ENCODE measurements at regions not wholly inside any gene's neighbourhood (a gene's known extent, or its start where the extent isn't known, plus 50 kb on each side); places are given as distances from the start of the nearest gene placed in this dataset.

DNA sequence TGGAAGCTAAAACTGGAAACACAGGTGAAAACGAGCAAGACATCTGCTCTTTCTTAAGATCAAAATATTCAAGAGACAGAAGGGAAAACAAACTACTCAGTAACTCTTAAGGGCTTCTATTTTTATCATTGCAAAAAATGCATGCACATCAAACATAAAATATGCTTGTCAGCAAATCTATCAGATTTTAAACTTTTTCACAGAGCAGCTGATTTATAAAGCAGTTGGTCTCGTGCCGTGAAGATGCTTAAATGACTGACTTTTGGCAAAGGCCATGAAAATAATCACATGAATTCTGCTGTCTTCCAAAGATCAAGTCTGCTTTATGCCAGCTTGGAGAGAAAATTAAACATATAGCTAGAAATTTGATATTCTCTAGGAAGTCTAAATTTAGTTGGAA, 482.1 kb upstream of the HS3ST1 start:
- DNase-seq (ENCODE audit: low spot score) = no peak

DNA sequence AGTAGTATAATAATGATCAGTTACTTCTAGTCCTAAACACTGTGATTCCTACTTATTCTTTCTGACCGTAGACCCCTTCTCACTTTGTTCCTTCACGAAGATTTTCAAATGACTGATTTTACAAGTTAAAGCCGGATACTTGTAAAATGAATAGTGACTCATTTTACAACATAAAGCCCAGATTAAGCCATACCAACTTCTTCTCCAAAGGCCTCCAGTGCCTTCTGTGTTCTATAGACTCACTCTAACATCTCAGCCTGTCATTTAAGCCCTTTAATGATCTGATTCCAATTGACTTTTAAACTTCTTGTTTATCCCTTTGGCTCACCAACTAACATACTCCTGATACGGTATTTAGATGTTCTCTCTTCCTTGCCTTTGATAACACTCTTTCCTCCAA, 480.0 kb upstream of the HS3ST1 start:
- DNase-seq (ENCODE audit: low spot score) = no peak

DNA sequence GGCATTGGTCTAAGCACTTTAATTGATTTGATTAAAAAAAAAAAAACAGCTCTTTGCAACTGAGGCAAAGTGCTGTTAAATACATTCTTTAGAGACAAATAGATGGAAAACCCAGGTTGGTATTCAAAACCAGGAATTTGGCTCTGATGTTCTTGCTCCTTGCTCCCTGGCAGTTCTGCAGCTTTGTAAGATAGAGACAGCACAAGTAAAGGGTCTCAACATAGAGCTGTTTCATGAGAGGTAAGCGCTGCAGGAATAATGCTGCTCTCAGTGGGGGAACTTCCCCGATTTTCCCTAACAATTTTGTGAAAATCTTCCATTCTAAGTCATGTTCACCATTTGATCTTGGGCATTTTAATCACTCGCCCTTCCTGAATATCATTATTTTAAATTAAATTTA, 479.5 kb upstream of the HS3ST1 start:
- DNase-seq (ENCODE audit: low spot score) = no peak

DNA sequence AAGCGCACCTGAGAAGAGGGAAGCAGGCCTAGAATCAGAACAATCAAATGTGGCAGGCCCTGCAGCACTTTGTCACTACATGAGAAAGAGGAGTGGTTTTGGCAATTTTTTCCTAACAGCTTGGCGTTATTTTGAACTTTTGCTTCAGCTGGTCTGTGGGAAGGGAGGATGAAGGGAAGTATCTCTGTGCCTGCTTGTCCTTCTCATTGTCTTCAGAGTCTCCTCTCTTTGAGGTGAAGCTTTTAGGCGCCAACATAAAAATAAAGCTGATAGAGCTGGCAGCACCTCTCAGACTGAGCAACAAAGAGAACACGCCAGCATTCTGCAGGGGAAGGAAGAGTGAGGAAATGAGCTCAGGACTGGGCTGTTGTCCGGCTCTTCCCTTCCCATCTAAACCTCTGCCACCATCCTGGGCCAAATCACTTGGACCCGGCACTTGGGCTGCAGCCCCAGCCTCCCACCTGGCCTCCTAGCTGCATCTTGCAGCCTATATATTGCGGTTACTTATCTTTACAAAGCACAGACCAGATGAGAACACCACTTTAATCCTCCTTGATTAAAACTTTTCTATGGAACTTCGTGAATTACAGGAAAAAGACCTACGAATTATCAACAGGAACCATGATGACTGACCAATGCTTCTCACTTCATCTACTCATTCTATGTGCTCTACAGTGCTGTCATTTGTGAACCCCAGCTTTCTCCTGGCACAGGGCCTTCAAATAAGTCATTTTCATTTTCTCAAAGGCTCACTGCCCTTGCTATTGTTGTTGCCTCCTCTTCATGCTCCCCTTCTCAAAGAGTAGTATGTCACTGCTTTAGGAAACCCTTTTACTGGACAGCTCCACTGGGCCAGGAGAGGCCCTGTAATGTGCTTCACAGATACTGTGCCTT, 476.4 kb upstream of the HS3ST1 start:
- no peak for DNase-seq (ENCODE audit: low spot score)

DNA sequence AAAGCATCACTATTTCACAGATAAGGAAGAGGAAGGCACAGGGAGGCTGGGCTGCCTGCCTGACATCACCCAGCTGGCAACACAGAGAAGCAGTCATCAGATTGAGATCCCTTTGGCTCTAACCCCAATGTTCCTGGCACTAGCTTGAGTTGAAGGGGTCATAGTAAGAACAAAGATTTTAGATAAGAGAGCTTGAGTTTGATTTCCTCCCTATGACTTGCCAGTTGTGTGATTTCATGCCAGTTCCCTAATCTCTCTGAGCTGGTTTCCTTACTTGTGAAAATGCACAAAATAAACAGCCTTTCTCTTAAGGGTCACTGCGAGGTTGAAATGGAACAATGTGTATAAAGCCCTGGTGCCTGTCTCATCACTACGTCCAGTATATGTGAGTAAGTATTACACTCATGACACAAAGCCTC, 475.4 kb upstream of the HS3ST1 start:
- no peak for DNase-seq (ENCODE audit: low spot score)

DNA sequence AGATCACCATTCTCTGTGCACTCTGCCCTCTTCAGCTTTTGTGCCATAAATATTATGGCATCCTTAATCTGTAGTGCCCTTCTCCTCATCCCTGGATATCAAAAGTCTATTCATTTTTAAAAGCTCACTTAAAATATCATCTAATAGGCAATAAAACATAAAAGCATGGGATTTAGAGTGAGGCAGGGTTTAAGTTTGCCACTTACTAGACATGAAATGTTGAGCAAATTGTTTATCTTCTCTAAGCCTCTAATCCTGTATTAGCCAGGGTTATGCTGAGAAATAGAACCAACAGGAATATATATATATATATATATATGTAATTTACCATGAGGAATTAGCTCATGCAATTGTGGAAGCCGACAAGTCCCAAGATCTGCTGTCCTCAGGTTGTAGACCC, 472.4 kb upstream of the HS3ST1 start:
- DNase-seq (ENCODE audit: low spot score) = no peak

DNA sequence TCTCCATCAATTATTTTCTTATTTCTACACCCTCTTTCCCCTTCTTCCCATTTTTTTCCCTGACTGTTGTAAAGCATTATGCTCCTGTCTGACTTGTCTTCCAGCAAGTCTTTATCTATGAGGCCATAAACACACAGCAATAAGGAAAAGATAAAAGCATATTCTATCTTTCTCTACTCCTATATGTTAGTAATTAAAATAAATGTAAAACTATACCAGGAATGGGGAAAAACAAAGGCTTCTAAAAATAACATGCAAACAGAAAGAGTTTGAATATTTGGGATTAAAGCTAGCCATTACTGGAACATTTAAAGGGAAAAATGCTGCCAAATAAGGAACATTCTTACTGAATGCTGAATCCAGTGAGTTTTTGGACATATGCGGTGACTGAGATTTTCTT, 471.7 kb upstream of the HS3ST1 start:
- no peak for DNase-seq (ENCODE audit: low spot score)

DNA sequence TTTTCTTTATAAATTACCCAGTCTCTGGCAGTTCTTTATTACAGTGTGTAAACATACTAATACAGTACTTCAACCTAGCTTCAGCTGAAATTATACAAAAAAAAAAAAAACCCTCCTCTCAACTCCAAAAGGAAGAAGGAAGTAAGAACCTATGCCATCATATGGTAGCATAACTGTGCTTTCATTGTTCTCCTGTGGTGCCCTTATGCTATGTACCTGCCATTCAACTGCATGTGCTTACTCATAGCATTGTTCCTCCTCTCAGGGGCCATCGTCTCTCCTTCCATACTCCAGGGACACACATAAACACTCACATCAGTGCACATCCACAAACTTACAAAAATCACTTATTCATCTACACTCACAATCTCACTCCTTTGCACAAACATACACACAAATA, 470.1 kb upstream of the HS3ST1 start:
- no peak for DNase-seq (ENCODE audit: low spot score)

DNA sequence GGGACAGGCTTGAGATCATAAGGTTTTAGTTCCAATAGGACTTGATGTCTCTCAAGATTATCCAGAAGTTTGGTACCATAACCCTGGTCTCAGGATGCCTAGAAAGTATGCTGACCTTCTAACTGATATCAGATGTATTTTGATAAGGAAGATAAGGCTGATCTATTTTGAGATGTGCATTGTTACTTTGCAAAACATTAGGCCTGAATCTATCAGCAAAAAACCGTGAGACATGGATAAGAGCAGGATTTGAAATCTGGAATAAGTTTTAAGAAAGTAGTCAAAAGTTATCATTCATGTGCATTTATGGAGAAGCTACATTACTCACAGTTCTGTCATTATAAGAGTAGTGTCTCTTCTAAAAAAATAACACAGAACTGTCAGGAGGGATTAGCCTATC, 467.1 kb upstream of the HS3ST1 start:
- DNase-seq (ENCODE audit: low spot score) = no peak

DNA sequence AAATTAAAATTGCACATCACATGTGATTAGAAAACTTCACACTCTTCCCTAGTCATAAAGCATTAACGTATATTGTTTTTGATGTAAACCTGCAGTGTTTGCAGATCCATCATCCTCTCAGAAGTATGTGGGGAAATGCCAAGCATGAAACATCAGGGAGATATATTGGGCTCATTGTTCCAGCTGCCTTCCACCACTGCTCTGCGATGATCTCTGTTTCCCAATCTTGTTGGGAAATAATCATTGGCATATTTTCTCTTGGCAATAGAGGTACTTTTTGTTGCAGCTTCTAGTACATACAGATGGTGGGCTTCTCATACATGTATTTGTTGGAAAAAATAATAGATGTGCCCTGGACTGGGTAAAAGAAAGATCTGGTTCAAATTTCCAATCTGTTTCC, 466.3 kb upstream of the HS3ST1 start:
- no peak for DNase-seq (ENCODE audit: low spot score)

DNA sequence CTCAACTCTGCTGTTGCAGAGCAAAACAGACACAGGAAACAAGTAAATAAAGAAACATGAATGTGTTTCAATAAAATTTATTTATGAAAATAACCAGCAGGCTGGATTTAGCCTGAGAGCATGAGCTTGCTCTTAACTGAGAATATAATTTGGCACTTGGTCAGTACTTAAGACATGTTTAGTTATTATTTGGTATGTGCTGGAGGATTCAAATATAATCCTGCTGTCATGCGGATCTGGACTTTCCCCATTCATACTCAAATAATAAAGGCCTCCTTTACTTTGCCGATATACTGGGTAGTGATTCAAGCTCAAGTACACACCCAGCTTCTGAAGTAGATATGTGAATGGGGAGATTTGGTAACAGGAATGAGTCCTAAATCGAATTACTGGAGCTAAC, 465.5 kb upstream of the HS3ST1 start:
- no peak for DNase-seq (ENCODE audit: low spot score)

DNA sequence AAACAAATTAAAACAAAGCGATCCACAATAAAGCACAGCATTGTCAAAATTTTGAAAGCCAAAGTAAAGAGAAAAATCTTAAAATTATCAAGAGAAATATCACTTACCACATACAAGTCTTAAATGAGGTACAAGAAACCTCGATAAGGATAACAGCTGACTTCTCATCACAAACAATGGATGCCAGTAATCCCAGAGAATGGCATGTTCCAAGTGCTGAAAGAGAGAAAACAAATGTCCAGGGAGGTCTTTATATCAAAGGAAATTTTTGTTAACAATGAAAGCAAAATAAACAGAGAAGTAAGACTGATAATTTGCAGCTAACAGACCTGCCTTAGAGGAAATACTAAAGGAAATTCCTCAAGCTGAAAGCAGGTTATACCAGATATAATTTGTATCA, 460.4 kb upstream of the HS3ST1 start:
- no peak for DNase-seq (ENCODE audit: low spot score)

DNA sequence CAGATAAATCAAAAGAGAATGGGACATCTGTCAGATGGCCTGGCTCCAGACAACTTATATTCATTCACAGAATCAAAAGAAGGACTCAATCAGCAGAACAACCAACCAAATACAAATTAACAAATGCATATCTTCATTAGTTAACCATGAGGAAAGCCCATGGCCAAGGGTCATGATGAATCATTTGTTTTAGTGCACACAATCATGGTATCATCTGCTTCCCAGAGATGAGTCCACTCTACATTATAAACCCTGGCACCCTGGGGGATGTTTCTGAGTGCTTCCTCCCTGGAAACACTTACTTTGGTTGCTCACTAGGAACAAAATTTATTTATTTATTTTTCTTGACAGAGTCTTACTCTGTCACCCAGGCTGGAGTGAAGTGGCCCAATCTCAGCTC, 453.3 kb upstream of the HS3ST1 start:
- DNase-seq (ENCODE audit: low spot score) = no peak

DNA sequence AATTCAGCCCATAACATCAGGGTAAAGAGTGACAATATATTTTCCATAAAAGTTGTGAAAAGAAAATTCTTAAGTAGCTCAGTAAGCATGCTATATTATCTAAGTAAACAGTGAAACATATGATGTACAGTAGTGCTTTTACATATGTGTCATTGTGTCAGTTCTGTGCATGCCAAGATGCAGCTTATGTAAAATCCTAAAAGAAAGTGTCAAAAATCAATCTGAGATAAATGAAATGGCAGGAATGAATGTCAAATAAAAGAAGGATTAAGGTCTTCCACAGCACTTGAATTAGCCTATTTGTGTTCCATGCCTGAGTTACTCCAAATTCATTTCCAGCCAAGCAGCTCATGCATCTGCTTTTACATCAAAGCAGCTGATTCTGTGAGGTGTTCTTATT, 452.7 kb upstream of the HS3ST1 start:
- no peak for DNase-seq (ENCODE audit: low spot score)

DNA sequence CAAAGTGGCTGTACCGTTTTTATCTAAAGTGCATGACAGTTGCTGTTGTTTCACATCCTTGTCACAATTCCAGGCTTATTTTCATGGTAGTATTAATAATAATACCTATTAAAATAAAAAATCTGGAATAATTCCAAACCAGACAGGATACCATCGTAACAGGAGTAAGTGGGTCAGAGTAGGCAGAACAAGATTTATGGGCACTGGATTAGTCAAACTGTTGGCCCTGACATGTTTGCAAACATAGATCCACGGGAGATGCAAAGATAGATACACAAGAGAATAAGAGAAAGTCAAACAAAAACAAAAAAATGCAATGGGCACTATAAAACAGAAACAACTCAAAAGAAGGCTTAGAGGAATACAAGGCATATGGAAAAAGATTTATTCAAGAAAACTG, 449.5 kb upstream of the HS3ST1 start:
- no peak for DNase-seq (ENCODE audit: low spot score)

DNA sequence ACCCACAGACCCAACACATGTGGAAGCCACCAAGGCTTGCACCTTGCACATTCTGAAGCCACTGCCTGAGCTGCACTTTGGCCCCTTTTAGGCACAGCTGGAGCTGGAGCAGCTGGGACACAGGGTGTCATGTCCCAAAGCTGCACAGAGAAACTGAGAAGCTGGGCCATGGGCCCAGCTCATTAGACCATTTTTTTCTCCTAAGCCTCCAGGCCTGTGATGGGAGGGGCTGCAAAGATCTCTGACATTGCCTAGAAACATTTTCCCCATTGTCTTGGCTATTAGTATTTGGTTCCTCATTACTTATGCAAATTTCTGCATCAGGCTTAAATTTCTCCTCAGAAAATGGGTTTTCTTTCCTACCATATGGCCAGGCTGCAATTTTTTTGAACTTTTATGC, 447.4 kb upstream of the HS3ST1 start:
- no peak for DNase-seq (ENCODE audit: low spot score)

DNA sequence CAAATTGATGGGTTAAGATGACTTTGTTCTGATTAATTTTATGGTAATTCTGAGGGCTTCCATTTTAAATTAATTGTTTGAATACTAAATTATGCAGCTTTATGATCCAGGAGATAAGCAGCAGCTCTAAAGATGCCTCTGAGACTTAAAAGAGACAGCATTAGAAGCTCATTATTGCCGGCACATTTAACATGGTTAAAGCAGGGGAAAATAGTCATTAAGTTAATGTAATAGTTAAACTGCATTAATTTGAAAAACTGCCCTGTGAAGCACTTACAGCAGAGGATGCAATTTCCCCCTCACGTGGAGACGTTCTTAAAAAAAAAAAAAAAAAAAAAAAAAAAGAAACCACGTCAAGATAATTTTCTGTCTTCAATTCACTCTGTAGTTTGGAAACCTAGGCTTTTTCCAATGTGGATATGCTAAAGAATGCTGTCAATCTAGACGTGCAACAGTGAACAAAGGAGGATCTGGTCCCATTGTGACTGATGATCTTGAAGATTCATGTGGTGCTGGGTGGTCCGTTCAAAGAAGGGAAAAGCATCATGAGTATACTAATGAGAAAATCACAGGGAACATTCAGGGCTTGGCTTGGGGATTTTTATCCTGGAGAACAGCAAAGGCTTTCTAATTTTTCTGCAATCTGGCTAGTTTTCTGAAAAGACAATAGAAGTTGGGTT, 440.6 kb upstream of the HS3ST1 start:
- DNase-seq (ENCODE audit: low spot score) = no peak

DNA sequence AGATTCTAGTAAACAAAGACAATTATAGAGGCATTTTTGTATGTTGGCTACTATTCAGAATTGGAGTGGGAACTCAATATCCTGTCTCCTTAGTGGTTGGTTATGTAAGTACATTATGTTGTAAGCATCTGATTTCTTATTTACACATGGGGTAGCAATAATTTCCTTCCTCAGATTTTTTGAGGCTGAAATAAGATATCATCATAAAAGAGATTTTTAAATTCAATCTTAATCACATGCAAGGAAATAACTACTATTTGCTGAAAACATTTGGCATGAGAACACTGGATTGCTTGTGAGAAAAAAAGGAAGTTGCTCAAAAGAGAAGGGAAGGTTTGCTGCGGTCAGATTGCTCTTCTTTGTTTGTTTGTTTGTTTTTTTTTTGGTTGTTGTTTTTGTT, 437.7 kb upstream of the HS3ST1 start:
- no peak for DNase-seq (ENCODE audit: low spot score)

DNA sequence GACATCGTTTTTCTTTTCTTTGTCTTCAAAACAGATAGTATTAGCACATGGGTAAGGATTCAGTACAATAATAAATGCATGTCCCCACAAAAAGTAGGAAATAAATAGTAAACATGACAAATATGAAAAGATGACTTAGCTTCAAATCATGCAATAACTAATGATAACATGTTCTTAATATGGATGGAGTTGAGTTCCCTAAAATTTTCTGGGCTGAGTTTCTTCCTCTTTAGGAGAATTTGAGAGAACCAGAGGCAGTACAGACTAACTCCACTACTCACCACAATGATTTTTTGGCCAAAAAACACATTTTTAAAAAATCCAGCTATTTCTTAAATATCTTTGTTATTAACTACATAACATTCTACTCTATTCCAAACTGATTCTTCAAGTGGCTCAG, 432.3 kb upstream of the HS3ST1 start:
- DNase-seq (ENCODE audit: low spot score) = no peak

DNA sequence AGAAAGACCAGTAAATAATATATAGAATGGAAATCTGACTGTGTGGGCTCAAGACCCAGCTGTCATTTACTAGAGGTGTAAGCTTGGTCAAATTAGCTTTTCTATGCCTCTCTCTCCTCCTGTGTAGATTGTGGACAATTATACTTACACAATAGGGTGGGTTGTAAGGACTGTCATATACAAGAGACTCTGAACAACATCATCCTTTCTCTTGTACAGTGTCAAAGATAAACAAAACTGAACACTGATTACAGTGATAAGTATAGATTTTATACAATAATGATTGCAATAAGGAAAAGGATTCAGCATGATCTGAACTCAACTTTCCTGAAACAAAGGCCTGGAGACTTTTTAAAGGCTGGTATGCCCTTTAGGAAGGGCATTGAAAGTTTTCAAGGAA, 429.2 kb upstream of the HS3ST1 start:
- no peak for DNase-seq (ENCODE audit: low spot score)

DNA sequence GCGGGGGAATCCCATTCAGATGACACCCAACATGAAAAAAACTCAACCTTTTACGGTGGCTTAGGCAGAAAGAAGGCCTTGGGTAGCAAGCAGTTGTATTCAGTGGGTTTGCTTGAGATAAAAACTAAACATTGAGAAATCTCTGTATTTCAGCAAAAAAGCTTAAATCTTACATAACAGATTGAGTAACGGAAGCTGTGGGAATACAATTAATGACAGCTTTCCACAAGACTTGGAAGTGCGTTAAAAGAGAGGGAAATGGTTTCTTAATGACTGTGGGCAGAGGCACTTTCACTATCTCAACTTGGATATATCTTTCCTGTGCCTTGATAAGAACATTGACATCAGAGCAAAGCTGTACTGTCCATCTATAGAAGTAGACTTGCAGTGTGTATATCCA, 418.5 kb upstream of the HS3ST1 start:
- DNase-seq (ENCODE audit: low spot score) = no peak

DNA sequence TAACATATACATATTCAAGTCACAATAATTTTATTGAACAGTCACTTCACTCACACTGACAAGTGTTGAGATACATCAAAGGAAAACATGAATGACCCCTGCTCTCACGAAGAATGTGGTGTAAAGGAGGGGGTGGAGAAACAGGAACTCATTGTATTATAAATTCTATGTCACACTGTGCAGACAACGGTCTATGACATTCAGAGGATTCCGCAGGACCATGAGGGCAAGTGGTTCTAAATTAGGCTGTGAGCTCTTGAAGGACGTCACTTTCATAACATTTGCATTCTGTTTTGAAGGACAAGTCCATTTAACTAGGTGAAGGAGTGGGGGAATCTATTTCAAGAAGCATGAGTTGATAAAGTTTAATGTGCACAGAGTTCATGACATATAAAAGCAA, 415.2 kb upstream of the HS3ST1 start:
- DNase-seq (ENCODE audit: low spot score) = no peak

DNA sequence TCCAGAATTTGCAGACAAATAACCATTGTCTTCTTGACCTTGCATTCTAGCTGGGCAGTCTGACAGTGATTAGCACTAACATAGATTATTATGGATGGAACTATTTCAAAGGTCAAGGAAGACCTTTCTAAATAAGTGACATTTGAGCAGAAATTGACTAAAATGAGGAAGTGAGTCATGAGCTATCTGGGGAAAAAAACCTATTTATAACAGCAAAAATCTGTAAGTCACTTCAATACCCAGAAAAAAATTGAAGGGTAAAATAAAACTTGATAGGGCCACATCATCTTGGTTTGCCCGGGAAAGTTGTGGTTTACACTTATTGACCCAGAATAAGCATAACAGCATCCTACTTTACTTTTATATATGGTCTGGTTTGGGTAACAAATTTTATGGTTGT, 414.6 kb upstream of the HS3ST1 start:
- no peak for DNase-seq (ENCODE audit: low spot score)
